Osteoblast (primary cell): ENCODE measurements at regions not wholly inside any gene's neighbourhood (a gene's known extent, or its start where the extent isn't known, plus 50 kb on each side); places are given as distances from the start of the nearest gene placed in this dataset.

ENCODE experiments used
- DNase-seq: peaks from one replicate; pipeline ENCODE4 v3.0.0; 2011; ENCODE audit warnings: low spot score, mixed read lengths; ENCODE audit not compliant: insufficient read length; ENCODE audit errors: missing footprints
- H2AFZ ChIP-seq: 2 replicates; pipeline ENCODE4 v1.6.0; 2011; ENCODE audit warnings: mild to moderate bottlenecking, low read length
- H3K27ac ChIP-seq: 2 replicates; pipeline ENCODE4 v1.5.1; 2011; ENCODE audit warnings: mild to moderate bottlenecking, low read depth, low read length, moderate library complexity
- H3K27me3 ChIP-seq: 2 replicates; pipeline ENCODE4 v1.6.0; 2012; ENCODE audit warnings: mild to moderate bottlenecking, control low read depth, inconsistent platforms, low read length, moderate library complexity; ENCODE audit not compliant: insufficient read depth
- H3K36me3 ChIP-seq: 2 replicates; pipeline ENCODE4 v1.5.1; 2011; ENCODE audit warnings: mild to moderate bottlenecking, low read length, control low read depth, moderate library complexity; ENCODE audit not compliant: insufficient read depth
- H3K4me1 ChIP-seq: 2 replicates; pipeline ENCODE4 v1.5.1; 2011; ENCODE audit warnings: mild to moderate bottlenecking, low read length, control low read depth, moderate library complexity; ENCODE audit not compliant: insufficient read depth
- H3K4me2 ChIP-seq: 2 replicates; pipeline ENCODE4 v1.6.0; 2011; ENCODE audit warnings: mild to moderate bottlenecking, low read length; ENCODE audit not compliant: insufficient read depth
- H3K4me3 ChIP-seq: fragments of 200-600 bp; sonication (generic); 3 replicates; pipeline ENCODE4 v1.5.1; 2012; ENCODE audit warnings: mild to moderate bottlenecking, low read length, inconsistent platforms; ENCODE audit not compliant: insufficient read depth
- H3K79me2 ChIP-seq: 2 replicates; pipeline ENCODE4 v1.6.0; 2012; ENCODE audit warnings: mild to moderate bottlenecking, low read length, control low read depth, inconsistent platforms; ENCODE audit not compliant: insufficient read depth
- H3K9me3 ChIP-seq: 2 replicates; pipeline ENCODE4 v1.5.1; 2011; ENCODE audit warnings: low read depth, low read length, control low read depth
- H4K20me1 ChIP-seq: 2 replicates; pipeline ENCODE4 v1.6.0; 2012; ENCODE audit warnings: mild to moderate bottlenecking, low read length, control low read depth; ENCODE audit not compliant: insufficient read depth
- TF ChIP-seq, protein P1 (sequence below): IDR thresholded peaks from 2 replicates; pipeline ENCODE4 v1.5.1; 2011; ENCODE audit warnings: mild to moderate bottlenecking, low read depth, low read length, moderate library complexity; ENCODE audit errors: extremely low read depth

- Histone ChIP-seq H2AFZ (no peak overlapping the region), H3K4me3 (no peak overlapping the region), H3K27me3 (no peaks in the 10 kb centered on the region), H3K9me3 (no peaks in the 10 kb centered on the region), H3K36me3 (no peaks in the 10 kb centered on the region), H3K4me2 (no peak overlapping the region), H3K27ac (no peak overlapping the region), H3K79me2 (no peaks in the 10 kb centered on the region), H3K4me1 (no peaks in the 10 kb centered on the region), H4K20me1 (no peaks in the 10 kb centered on the region)
- no peak for DNase-seq
- TF ChIP-seq, protein P1, sequence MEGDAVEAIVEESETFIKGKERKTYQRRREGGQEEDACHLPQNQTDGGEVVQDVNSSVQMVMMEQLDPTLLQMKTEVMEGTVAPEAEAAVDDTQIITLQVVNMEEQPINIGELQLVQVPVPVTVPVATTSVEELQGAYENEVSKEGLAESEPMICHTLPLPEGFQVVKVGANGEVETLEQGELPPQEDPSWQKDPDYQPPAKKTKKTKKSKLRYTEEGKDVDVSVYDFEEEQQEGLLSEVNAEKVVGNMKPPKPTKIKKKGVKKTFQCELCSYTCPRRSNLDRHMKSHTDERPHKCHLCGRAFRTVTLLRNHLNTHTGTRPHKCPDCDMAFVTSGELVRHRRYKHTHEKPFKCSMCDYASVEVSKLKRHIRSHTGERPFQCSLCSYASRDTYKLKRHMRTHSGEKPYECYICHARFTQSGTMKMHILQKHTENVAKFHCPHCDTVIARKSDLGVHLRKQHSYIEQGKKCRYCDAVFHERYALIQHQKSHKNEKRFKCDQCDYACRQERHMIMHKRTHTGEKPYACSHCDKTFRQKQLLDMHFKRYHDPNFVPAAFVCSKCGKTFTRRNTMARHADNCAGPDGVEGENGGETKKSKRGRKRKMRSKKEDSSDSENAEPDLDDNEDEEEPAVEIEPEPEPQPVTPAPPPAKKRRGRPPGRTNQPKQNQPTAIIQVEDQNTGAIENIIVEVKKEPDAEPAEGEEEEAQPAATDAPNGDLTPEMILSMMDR = no peak
Measured at GRCh38 chrX:113594123-113594841, 753.7 kb upstream of the AMOT start.

GRCh38 chrX:113586281-113586898, 745.8 kb upstream of the AMOT start:
- TF ChIP-seq, protein P1 = no peak
- H3K4me3 ChIP-seq = no peak overlapping the region
- no peaks in the 10 kb centered on the region for H4K20me1 ChIP-seq

GRCh38 chrX:113580486-113580885, 739.9 kb upstream of the AMOT start:
- Histone ChIP-seq H3K9me3 (peaks cover 8% of the 10 kb centered on the region), H3K27me3 (peaks cover 3% of the 10 kb centered on the region), H3K36me3 (no peaks in the 10 kb centered on the region), H3K4me1 (no peaks in the 10 kb centered on the region), H3K27ac (no peak overlapping the region), H3K4me2 (no peak overlapping the region), H3K79me2 (no peaks in the 10 kb centered on the region), H4K20me1 (no peaks in the 10 kb centered on the region), H2AFZ (no peak overlapping the region), H3K4me3 (no peak overlapping the region)
- DNase-seq = no peak
- TF ChIP-seq, protein P1 = no peak

More at GRCh38 chrX:113586281-113586898, 745.8 kb upstream of the AMOT start:
- peaks cover 3% of the 10 kb centered on the region for H3K27me3 ChIP-seq
- no peak overlapping the region for H2AFZ ChIP-seq
- no peak overlapping the region for H3K4me2 ChIP-seq
- H3K4me1 ChIP-seq = no peaks in the 10 kb centered on the region
- H3K36me3 ChIP-seq = no peaks in the 10 kb centered on the region
- peaks cover 3% of the 10 kb centered on the region for H3K9me3 ChIP-seq
- DNase-seq = no peak
- no peaks in the 10 kb centered on the region for H3K79me2 ChIP-seq
- no peak overlapping the region for H3K27ac ChIP-seq

- H3K36me3 ChIP-seq = no peaks in the 10 kb centered on the region
- no peaks in the 10 kb centered on the region for H3K27me3 ChIP-seq
- no peak overlapping the region for H3K27ac ChIP-seq
- no peaks in the 10 kb centered on the region for H3K79me2 ChIP-seq
- no peak overlapping the region for H3K4me3 ChIP-seq
- no peaks in the 10 kb centered on the region for H4K20me1 ChIP-seq
- H3K4me2 ChIP-seq = no peak overlapping the region
- no peak overlapping the region for H2AFZ ChIP-seq
- no peaks in the 10 kb centered on the region for H3K4me1 ChIP-seq
- TF ChIP-seq, protein P1 = no peak
- no peak for DNase-seq
- H3K9me3 ChIP-seq = no peaks in the 10 kb centered on the region
Measured at GRCh38 chrX:113558576-113558975, 717.9 kb upstream of the AMOT start.
